Islet precursor cell (in vitro differentiated cells): ENCODE measurements at regions not wholly inside any gene's neighbourhood (a gene's known extent, or its start where the extent isn't known, plus 50 kb on each side); places are given as distances from the start of the nearest gene placed in this dataset.
"Not testable (repeated sequence)": the region's sequence is repeated elsewhere in the genome, so short reads cannot be mapped to it uniquely, and the experiment has no call there.

Source experiments
- DNase-seq: peaks from one replicate; pipeline ENCODE4 v3.0.0-alpha.2; 2018

DNA sequence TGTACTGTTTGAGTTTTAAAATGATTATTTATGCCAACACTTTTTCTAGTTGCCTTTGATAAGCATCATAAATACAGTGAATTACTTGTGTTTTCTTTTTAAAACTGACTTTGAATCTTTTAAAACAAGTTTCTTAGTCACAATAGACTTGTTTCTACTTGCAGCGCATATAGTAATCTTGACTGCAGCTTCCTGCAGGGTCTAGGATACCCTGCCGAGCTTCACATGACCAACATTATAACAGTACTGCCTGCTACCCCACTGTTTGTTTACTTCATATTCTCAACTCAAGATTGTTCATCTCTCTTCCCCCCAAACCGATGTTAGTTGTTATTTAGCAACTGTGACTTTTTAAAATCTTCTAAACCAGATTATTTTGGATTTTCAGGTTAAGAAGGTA lies 751.3 kb upstream of the NEGR1 start:
- no peak for DNase-seq

DNA sequence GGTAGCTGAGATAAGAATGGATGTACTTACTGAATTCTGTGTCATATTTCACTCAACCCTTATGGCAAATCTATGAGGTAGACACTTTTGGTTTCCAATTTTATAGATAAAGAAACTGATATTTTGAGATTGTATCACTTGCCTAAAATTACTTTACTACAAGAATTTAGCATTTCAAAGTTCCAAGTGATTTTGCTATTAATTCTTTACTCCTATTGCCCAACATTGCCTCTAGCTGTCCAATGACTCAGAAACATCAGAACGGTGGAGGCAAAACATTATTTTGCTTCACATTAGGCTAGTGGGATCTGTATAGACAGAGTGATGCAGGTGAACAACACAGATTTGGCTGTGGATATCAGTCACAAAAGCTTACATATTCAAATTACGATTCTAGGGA lies 747.2 kb upstream of the NEGR1 start:
- DNase-seq, result no peak

DNA sequence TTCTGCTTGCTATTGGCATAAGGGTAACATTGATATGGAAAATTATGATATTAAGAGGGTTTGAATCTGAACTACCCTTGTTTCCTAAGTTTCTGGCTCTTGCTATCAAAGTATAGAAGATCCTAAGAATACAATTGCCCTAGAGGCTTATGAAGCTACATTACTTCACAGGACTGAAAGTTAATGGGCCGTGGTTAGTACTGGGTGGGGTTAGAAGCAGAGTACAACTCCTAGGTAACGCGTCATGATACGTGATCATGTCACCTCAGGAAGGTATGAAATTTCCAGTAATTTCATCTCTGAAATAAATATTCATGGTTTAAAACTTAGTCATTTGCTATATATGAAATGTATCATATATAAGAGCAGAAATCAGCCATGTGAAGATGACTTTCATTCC lies 743.8 kb upstream of the NEGR1 start:
- no peak for DNase-seq

DNA sequence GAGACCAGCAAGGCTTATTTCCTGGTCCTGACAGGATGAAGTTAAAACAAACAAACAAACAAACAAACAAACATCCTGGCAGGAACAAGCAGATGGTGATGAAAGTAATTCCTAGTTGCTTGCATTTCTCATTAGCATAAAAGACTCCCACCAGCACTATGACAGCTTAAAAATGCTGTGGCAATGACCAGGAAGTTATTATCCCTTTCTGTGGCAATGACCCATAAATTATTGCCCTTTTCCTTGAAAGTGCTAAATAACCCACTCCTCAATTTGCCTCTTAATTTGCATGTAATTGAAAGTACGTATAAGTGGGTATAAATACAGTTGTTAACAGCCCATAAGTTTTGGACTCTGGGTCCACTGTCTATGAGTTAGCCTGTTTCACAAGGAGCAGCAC lies 727.6 kb upstream of the NEGR1 start:
- DNase-seq, result no peak

DNA sequence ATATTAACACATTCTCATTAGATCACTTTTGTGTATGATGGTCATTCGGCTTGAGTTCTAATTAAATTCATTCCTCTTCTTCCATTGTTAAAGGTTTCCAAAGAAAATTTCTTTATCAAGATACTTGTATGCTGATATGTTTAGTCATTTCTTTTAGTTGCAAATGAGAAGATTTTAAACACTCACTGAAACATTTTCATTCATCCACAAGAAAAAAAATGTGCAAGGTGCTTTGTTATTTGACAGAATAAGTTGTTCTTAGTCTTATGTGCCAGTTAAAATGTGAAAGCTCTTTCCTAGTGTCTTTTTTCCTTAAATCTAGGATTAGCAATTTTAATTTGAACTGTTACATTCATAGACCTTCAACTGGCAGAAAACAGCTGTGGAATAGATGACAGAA lies 727.0 kb upstream of the NEGR1 start:
- DNase-seq, result no peak

DNA sequence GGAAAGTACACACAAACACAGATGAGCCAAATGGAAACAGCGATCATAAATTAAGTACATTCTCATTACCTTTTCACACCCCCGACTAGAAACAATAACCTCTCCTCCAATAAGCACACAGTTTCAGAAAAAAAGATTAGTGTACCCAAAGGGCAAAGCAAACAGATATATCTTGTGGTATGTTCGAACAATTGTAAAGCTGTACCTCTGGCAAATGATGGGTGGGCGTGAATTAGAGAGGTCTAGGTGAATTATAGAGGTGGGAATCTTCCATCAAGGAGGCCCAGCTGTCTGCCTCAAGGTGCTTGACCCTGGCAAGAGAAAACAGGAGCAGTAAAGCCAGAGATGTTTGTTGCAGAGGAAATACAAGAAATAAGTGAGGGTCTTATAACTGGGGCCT lies 715.3 kb upstream of the NEGR1 start:
- no peak for DNase-seq

DNA sequence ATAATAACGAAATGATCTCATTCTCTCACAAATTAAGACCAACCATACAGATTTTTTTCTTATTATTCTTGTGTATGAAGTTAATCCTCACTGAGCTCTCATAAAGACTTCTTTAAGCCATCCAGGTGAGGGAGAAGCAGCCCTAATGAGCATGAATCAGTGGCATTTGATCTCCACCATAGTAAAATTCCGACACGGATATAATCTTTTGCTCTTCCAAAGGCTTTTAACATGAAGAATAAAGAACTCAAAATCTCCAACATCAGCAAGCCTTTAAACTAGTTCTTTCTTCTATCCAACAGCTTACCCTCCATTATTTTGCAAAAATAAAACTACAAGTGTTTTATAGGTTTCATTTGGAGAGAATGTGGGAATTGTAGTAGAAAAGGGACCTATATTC lies 714.7 kb upstream of the NEGR1 start:
- DNase-seq, result no peak

DNA sequence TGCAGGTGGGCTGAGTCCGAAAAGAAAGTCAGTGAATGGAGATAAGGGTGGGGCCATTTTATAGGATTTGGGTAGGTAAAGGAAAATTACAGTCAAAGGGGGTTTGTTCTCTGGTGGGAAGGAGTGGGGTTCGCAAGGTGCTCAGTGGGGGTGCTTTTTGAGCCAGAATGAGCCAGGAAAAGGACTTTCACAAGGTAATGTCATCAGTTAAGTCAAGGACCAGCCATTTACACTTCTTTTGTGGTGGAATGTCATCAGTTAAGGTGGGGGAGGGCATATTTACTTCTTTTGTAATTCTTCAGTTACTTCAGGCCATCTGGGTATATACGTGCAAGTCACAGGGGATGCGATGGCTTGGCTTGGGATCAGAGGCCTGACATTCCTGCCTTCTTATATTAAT lies 705.5 kb upstream of the NEGR1 start:
- not testable (repeated sequence) for DNase-seq

DNA sequence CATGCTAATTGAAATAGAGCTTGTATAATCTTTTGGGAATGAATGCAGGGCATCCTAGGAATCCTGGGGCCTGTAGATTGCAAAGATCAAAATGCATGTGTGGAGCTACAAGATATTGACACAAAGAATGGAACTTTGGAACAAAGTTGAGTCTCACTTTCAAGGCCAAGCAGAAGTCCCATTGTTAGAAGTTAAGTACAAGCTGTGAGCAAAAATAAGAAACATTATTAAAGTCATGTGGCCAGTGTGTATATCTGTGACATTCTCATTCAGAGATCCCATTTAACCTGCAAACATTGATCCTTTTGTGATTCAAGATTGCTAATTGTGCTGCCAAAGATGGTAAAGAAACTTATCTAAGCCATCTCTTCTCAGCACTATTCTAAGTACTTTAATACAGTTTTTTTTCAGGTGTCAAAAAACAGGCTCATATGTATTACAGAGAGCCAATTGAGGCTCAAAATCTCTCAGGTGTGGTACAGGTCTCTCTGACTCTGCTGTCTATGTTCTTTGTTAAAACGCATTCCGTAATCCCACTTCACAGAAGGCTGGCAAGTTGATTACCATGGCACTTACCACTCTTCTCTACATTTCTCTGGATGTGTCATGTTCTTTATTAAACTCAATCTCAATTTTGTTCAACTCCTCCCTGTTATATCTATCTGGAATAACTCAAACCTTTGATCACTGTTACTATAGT lies 704.4 kb upstream of the NEGR1 start:
- no peak for DNase-seq

DNA sequence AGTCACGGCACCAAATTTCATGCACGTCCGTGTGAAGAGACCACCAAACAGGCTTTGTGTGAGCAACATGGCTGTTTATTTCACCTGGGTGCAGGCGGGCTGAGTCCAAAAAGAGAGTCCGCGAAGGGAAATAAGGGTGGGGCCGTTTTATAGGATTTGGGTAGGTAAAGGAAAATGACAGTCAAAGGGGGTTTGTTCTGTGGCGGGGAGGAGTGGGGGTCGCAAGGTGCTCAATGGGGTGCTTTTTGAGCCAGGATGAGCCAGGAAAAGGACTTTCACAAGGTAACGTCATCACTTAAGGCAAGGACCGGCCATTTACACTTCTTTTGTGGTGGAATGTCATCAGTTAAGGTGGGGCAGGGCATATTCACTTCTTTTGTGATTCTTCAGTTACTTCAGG lies 702.7 kb upstream of the NEGR1 start:
- DNase-seq, result not testable (repeated sequence)

DNA sequence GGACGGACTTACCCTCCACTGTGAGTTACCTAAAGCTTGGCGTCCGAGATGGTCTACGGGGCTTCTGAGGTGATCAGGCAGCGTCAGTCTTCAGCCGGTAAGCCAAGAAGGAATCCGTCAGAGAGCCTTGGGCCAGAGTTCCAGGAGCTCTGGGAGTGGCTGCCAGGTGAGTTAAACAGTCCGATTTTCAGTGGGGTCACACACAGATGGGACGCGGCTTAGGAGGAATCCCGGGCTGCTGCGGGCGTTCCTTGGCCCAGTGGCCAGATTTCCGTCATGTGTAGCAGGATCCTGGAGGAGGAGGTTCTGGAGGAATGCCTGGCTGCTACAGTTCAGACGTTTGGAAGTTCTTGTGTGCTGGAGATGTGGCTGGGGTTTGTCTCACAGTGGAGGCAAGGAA lies 700.7 kb upstream of the NEGR1 start:
- DNase-seq, result peak; percentile 68

DNA sequence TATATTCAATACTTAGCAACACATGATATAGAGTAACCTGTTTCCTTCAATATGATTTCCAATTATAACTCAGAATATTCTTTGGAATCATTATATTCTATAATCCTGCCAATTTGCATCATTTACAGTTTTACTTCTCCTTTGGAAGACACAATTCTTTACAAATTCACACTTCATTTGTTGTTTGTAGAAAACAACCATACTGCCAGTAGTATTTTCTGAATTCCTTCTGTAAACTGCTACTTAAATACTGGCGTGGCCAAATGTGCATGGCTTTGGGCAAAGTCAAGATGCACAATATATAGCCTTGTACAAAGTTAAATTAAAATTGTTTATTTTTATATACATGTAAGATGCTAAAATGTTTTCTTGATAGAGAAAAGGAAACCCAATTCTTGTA lies 687.1 kb upstream of the NEGR1 start:
- no peak for DNase-seq

DNA sequence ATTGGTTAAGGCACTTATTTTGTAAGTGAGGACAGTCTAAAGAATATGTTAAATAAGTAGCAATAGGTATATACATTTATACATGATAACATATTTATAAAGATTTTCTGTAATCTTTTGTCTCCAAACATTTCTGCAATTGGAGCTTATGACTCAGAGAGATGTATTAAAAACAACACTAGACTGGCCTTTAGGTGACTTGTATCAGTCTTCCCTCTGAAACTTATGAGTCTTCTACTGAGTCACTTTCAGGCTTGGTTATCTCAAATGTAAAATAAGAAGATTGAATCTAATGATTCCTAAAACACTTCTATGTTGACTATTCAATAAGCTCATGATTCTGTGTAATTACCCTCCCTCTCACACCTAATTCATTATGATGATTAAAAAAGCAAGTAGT lies 672.6 kb upstream of the NEGR1 start:
- DNase-seq, result no peak

DNA sequence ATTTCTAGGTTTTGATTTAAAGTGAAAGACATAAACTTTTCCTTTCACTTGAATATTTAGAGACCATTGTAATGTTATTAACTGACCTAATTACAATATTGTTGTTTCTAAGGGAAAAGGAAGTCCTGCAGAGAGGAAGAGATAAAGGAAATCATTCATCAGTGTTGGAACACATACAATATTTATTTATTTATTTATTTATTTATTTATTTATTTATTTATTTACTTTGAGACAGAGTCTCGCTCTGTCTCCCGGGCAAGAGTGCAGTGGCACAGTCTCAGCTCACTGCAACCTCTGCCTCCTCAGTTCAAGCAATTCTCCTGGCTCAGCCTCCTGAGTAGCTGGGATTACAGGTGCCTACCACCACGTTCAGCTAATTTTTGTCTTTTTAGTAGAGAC lies 668.6 kb upstream of the NEGR1 start:
- DNase-seq, result not testable (repeated sequence)

DNA sequence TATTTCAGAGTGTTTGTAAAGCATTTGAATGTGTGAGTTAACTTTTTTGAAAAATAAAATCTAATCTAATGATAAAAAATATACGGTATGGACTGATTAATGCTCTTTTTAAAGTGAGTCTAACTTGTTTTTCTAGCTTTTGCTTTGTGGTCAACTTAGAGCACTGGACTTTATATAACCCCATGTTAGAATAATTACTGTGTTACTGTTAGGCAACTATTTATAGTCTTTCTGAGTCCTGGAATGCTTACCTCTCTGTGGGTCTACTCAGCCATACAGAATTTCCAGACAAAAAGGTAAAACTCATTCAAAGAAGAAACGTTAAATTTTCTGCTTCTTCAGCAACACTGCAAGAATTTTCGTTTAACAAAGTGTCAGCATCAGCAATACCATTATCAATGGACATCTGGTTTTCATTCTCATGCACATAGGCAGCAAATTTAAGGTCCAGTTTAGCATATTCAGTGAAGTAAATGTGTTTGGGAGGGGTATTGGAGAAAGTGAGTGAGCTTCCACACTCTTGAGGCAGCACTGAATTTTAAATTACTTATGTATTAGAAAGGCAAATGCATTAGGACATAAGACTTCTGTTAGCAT lies 664.7 kb upstream of the NEGR1 start:
- no peak for DNase-seq

DNA sequence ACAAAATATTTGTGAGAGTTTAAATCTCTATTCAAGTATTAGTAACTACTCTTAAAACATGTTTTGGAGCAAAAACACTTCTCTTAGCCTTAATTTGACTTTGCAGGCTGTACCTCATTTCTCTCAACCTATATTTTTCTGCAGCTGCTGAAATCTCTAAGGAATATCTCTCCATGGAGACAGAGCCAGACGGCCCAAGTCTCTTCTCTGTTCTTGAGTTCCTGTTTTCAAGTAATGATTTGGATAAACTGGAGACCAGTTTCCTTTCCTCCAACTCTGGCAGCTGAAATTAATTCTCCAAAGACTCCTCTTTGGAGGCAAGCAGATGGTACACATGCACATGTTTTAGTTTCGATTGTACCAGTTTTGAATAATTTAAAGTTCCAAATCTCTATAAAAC lies 659.7 kb upstream of the NEGR1 start:
- DNase-seq, result no peak

DNA sequence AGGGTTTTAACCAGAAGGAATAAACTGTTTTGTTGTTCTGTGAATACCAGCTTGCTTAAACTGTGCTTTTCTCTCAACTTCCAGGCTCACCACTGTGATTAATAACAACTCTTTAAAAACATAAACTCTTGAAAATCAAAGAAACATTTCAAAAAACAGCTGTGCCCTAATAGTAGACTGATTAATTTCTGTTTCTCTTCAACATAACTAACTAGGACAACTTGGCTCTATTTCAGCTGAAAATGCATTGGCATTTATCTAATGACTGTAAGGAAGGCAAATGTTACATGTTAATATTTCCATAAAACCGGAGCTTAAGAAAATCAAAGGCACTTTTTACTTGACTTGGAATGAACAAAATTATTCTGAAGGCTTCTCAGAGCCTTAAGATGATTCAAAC lies 656.1 kb upstream of the NEGR1 start:
- no peak for DNase-seq

DNA sequence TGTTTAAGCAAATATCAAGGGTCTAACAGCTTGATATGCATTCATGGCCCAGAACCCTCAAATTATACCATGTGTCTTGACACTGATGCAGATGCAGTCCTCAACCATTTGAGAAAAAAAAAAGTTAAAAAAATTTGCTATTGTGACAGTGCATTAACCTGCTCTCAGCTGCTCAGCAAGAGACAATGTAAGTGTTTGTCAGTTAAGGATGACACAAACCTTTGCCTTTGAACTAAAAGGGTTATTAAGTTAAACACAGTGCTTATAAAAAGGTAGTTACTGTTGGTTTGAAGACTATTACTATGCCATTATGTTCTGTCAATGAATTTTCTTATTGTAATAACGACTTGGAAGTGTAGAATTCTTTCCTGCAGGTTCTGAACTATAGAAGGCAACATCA lies 655.6 kb upstream of the NEGR1 start:
- no peak for DNase-seq

DNA sequence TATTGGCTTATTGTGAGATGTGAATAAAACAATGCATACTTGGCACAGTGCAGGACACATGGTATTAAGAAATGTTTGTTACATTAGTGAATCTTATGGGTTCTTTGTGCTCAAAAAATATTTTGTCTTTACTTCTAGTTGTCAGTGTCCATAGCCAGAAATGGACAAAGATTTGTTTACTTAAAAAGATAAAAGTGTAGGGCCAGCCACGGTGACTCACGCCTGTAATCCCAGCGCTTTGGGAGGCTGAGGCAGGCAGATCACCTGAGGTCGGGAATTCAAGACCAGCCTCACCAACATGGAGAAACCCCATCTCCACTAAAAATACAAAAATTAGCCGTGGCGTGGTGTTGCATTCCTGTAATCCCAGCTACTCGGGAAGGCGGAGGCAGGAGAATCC lies 654.6 kb upstream of the NEGR1 start:
- no peak for DNase-seq

DNA sequence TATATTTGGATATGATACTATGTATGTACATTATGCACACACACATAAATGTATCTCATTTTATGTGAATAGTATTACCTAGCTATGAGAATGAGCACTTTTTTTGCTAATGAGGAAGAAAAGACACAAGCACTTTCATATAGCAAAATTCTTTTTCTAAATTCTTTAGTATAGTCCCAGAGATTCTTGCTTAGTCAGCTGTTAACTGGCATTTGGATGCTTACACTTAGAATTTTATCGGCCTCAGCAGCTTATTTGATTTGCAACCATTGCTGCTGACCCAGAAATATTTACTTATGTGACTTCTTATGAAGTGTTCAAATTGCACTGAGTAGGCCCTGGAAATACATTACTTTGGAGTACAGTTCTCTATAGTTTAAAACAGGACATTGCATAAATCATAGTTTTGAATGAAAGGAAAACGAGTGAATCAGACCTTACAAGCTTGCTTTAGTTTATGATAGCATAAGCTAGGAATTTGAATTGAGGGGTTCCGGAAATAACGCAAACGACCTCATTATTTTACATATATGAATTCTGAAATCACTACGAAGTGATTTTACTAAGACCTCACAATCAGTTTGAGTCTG lies 653.9 kb upstream of the NEGR1 start:
- DNase-seq, result no peak

DNA sequence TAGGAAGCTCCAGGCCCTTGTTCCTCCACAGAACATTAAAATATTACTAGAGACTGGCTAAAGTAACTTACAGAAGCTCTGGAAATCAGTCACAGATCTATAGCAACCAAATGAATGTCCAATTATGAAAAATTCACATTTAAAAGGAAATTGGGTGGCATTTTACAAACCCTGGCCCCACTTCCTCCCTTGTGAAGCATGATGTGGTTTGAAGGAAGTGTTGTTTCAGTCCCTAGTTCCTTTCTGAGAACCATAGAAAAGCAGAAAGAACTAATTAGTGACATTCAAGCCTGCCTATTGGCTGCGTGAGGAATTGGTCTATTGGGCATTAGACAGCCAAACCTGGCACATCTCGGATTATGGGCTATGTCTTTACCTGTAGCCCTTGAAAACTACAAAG lies 649.7 kb upstream of the NEGR1 start:
- no peak for DNase-seq

DNA sequence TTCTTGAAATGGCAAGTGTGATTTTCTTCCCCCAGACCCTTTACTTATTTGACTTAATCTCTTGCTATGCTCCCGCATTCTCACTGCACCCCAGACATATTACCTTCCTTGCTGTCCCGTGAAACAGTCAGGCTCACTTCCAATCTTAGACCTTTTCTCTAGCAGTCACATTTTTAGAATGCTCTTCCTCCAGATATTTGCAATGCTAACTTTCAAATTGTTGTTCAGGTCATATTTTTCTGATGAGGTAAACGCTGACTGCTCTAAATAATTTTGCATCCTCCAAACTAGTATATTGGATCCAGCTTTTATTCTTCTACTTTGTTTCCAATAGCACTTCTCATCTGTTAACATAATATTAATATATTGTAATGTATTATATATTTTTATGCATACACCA lies 648.2 kb upstream of the NEGR1 start:
- DNase-seq, result no peak

DNA sequence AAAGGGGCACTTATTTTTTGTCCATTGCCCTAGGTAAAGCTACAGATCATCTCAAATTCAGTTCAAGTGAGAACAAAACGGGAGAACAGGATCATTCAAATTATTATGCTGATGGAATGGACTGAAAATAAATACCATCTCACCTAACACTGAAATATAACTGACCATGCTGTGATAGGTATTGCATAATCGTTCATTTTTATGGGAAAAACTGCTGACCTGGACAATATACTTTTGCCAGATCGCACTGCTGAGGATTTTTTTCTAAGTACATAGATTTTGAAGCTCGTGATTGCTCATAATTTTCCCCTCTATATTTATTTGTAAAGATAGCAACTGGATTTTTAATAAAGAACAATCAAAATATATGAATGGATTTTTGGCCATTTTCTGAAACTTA lies 636.6 kb upstream of the NEGR1 start:
- no peak for DNase-seq

DNA sequence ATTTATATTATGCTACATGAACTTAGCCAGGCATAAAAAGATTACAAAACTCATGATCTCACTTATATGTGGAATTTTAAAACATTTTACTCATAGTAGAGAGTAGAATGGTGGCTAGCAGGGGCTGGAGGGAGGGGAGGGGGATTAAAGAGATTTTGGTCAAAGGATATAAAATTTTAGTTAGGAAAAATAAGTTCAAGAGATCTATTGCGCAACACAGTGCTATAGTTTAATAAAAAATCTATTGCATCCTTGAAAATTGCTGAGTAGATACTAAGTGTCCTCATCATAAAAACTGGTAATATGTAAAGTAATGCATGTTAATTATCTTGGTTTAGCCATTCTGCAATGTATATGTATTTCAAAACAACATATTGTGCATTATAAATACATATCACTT lies 635.6 kb upstream of the NEGR1 start:
- DNase-seq, result no peak

DNA sequence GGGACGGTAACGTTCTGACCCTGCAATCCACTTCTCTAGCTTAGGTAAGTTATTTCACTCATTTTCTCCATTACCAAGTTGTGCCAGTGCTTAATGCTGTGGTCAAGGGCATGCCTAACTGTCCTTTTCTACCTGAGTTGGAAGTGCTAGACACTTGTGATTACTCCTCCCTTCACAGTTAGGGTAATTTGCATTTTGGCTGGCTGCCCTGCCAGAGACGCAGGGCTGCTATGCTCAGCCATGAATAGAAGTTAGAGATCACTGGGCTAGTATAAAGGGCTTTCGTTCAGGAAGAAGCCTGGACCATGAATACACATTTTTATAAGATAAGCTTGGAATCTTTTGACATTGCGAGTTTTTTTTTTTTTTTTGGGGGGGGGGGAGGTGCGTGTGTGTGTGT lies 633.2 kb upstream of the NEGR1 start:
- DNase-seq, result peak; percentile 47
